GM18868 (cell line): ENCODE measurements at regions not wholly inside any gene's neighbourhood (a gene's known extent, or its start where the extent isn't known, plus 50 kb on each side); places are given as distances from the start of the nearest gene placed in this dataset.
"Not testable (repeated sequence)": the region's sequence is repeated elsewhere in the genome, so short reads cannot be mapped to it uniquely, and the experiment has no call there.

Source experiments
- ATAC-seq: cut with Tn5 transposase; IDR thresholded peaks from one replicate; pipeline ENCODE4 v1.9.1; 2021; ENCODE audit warnings: mild to moderate bottlenecking, moderate library complexity; ENCODE audit not compliant: unreplicated experiment

DNA sequence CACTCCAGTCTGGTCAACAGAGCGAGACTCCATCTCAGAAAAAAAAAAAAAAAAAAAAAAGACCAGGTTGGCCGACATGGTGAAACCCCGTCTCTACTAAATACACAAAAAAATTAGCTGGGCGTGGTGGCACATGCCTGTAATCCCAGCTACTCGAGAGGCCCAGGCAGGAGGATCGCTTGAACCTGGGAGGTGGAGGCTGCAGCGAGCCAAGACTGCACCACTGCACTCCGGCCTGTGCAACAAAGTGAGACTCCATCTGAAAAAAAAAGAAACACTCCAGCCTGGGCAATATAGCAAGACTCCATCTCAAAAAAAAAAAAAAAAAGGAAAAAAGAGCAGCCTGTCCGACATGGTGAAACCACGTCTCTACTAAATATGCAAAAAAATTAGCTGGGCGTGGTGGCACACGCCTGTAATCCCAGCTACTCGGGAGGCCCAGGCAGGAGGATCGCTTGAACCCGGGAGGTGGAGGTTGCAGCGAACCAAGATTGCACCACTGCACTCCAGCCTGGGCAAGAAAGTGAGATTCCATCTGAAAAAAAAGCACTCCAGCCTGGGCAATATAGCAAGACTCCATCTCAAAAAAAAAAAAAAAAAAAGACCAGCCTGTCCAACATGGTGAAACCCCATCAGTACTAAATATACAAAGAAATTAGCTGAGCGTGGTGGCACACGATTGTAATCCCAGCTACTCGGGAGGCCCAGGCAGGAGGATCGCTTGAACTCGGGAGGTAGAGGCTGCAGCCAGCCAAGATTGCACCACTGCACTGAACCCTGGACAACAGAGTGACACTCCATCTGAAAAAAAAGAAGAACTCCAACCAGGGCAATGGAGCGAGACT lies 343.3 kb upstream of the PLGLB2 start:
- not testable (repeated sequence) for ATAC-seq

GRCh38 chr2:87405531-87406216 lies 342.2 kb upstream of the PLGLB2 start:
- not testable (repeated sequence) for ATAC-seq

- ATAC-seq, result not testable (repeated sequence)
These were observed 341.3 kb upstream of the PLGLB2 start for GRCh38 chr2:87406406-87407175.

- not testable (repeated sequence) for ATAC-seq
These were observed 338.3 kb upstream of the PLGLB2 start for GRCh38 chr2:87409601-87410000.

DNA sequence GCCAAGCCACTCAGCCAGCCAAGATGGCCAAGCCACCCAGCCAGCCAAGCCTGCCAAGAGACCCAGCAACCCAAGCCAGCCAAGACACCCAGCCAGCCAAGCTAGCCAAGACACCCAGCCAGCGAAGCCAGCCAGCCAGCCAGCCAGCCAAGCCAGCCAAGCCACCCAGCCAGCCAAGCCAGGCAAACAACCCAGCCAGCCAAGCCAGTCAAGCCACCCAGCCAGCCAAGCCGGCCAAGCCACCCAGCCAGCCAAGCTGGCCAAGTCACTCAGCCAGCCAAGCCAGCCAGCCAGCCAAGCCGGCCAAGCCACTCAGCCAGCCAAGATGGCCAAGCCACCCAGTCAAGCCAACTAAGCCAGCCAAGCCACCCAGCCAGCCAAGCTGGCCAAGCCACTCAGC lies 337.5 kb upstream of the PLGLB2 start:
- ATAC-seq, result not testable (repeated sequence)

DNA sequence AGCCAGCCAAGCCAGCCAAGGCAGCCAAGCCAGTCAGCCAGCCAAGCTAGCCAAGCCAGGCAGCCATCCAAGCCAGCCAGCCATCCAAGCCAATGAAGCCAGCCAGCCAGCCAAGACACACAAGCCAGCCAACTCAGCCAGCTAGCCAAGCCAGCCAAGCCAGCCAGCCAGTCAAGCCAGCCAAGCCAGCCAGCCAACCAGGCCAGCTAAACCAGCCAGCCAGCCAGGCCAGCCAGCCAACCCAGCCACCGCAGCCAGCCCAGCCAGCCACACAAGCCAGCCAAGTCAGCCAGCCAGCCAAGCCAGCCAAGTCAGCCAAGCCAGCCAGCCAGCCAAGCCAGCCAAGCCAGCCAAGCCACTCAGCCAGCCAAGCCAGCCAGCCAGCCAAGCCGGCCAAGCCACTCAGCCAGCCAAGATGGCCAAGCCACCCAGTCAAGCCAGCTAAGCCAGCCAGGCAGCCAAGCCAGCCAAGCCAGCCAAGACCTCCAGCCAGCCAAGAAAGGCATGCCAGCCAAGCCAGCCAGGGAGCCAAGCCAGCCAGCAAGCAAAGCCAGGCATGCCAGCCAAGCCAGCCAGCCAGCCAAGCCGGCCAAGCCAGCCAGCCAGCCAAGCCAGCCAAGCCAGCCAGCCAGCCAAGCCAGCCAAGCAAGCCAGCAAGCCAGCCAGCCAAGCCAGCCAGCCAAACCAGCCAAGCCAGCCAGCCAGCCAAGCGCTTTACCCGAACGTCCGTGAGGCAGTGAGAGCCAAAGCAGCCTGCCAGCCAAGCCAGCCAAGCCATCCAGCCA lies 335.7 kb upstream of the PLGLB2 start:
- not testable (repeated sequence) for ATAC-seq

DNA sequence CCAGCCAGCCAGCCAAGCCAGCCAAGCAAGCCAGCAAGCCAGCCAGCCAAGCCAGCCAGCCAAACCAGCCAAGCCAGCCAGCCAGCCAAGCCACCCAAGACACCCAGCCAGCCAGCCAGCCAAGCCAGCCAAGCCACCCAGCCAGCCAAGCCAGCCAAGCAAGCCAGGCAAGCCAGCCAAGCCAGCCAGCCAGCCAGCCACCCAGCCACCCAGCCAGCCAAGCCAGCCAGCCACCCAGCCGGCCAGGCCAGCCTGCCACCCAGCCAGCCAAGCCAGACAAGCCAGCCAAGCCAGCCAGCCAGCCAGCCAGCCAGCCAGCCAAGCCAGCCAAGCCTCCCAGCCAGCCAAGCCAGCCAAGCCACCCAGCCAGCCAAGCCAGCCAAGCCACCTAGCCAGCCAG lies 333.6 kb upstream of the PLGLB2 start:
- ATAC-seq, result not testable (repeated sequence)

DNA sequence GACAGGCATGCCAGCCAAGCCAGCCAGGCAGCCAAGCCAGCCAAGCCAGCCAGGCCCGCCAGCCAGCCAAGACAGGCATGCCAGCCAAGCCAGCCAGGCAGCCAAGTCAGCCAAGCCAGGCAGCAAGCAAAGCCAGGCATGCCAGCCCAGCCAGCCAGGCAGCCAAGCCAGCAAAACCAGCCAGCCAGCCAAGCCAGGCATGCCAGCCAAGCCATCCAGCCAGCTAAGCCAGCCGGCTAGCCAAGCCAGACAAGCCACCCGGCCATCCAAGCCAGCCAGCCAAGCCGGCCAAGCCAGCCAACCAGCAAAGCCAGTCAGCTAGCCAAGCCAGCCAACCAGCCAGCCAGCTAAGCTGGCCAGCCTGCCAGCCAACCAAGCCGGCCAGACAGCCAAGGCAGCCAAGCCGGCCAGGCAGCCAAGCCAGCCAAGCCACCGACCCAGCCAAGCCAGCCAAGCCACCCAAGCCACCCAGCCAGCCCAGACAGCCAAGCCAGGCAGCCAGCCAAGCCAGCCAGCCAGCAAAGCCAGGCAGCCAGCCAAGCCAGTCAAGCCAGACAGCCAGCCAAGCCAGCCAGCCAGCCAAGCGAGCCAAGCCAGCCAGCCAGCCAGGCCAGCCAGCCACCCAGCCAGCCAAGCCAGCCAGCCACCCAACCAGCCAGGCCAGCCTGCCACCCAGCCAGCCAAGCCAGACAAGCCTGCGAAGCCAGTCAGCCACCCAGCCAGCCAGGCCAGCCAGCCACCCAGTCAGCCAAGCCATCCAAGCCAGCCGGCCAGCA lies 332.9 kb upstream of the PLGLB2 start:
- not testable (repeated sequence) for ATAC-seq

- not testable (repeated sequence) for ATAC-seq
These were observed 332.2 kb upstream of the PLGLB2 start for GRCh38 chr2:87415586-87416265.

- not testable (repeated sequence) for ATAC-seq
These were observed 331.7 kb upstream of the PLGLB2 start for GRCh38 chr2:87416266-87416592.

DNA sequence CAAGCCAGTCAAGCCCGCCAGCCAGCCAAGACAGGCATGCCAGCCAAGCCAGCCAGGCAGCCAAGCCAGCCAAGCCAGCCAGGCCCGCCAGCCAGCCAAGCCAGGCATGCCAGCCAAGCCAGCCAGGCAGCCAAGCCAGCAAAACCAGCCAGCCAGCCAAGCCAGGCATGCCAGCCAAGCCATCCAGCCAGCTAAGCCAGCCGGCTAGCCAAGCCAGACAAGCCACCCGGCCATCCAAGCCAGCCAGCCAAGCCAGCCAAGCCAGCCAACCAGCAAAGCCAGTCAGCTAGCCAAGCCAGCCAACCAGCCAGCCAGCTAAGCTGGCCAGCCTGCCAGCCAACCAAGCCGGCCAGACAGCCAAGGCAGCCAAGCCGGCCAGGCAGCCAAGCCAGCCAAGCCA lies 330.7 kb upstream of the PLGLB2 start:
- ATAC-seq, result not testable (repeated sequence)

DNA sequence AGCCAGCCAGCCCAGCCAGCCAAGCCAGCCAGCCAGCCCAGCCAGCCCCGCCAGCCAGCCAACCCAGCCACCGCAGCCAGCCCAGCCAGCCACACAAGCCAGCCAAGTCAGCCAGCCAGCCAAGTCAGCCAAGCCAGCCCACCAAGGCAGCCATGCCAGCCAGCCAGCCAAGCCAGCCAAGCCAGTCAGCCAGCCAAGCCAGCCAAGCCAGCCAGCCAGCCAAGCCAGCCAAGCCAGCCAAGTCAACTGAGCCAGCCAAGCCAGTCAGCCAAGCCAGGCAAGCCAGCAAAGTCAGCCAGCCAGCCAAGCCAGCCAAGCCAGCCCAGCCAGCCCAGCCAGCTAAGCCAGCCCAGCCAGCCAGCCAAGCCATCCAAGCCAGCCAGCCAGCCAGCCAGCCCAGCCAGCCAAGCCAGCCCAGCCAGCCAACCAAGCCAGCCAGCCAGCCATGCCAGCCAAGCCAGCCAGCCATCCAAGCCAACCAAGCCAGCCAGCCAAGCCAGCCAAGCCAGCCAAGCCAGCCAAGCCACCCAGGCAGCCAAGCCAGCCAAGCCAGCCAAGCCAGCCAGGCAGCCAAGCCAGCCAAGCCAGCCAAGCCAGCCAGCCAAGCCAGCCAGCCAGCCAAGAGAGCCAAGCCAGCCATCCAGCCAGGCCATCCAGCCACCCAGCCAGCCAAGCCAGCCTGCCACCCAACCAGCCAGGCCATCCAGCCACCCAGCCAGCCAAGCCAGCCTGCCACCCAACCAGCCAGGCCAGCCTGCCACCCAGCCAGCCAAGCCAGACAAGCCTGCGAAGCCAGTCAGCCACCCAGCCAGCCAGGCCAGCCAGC lies 329.9 kb upstream of the PLGLB2 start:
- not testable (repeated sequence) for ATAC-seq

DNA sequence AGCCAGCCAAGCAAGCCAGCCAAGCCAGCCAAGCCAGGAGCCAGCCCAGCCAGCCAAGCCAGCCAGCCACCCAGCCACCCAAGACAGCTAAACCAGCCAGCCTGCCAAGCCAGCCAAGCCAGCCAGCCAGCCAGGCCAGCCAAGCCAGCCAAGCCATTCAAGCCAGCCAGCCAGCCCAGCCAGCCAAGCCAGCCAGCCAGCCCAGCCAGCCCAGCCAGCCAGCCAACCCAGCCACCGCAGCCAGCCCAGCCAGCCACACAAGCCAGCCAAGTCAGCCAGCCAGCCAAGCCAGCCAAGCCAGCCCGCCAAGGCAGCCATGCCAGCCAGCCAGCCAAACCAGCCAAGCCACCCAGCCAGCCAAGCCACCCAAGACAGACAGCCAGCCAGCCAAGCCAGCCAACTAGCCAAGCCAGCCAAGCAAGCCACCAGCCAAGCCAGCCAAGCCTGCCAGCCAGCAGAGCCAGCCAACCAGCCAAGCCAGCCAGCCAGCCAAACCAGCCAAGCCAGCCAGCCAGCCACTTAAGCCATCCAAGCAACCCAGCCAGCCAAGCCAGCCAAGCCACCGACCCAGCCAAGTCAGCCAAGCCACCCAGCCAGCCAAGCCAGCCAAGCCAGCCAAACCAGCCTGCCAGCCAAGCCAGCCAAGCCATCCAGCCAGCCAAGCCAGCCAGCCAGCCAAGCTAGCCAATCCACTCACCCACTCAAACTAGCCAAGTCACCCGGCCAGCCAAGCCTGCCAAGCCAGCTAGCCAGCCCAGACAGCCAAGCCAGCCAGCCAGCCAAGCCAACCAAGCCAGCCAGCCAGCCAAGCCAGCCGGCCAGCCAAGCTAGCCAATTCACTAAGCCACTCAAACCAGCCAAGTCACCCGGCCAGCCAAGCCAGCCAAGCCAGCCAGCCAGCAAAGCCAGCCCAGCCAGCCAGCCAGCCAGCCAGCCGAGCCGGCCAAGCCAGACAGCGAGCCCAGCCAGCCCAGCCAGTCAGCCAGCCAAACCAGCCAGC lies 328.8 kb upstream of the PLGLB2 start:
- ATAC-seq, result not testable (repeated sequence)

DNA sequence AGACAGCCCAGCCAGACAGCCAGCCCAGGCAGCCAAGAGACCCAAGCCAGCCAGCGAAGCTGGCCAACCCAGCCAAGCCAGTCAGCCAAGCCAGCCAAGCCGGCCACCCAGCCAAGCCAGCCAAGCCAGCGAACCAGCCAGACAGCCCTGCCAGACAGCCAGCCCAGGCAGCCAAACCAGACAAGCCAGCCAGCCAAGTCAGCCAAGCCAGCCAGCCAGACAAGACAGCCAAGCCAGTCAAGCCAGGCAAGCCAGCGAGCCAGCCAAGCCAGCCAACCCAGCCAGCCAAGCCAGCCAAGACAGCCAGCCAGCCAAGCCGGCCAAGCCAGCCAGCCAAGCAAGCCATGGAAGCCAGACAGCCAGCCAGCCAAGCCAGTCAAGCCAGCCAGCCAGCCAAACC lies 327.9 kb upstream of the PLGLB2 start:
- not testable (repeated sequence) for ATAC-seq

DNA sequence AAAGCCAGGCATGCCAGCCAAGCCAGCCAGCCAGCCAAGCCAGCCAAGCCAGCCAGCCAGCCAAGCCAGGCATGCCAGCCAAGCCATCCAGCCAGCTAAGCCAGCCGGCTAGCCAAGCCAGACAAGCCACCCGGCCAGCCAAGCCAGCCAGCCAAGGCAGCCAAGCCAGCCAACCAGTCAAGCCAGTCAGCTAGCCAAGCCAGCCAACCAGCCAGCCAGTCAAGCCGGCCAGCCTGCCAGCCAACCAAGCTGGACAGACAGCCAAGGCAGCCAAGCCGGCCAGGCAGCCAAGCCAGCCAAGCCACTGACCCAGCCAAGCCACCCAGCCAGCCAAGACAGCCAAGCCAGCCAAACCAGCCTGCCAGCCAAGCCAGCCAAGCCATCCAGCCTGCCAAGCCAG lies 326.9 kb upstream of the PLGLB2 start:
- ATAC-seq, result not testable (repeated sequence)

DNA sequence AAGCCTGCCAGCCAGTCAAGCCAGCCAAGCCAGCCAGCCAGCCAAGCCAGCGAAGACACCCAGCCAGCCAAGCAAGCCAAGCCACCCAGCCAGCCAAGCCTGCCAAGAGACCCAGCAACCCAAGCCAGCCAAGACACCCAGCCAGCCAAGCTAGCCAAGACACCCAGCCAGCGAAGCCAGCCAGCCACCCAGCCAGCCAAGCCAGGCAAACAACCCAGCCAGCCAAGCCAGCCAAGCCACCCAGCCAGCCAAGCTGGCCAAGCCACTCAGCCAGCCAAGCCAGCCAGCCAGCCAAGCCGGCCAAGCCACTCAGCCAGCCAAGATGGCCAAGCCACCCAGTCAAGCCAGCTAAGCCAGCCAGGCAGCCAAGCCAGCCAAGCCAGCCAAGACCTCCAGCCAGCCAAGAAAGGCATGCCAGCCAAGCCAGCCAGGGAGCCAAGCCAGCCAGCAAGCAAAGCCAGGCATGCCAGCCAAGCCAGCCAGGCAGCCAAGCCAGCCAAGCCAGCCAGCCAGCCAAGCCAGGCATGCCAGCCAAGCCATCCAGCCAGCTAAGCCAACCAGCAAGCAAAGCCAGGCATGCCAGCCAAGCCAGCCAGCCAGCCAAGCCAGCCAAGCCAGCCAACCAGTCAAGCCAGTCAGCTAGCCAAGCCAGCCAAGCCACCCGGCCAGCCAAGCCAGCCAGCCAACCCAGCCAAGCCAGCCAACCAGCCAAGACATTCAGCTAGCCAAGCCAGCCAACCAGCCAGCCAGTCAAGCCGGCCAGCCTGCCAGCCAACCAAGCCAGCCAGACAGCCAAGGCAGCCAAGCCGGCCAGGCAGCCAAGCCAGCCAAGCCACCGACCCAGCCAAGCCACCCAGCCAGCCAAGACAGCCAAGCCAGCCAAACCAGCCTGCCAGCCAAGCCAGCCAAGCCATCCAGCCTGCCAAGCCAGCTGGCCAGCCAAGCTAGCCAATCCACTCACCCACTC lies 323.8 kb upstream of the PLGLB2 start:
- not testable (repeated sequence) for ATAC-seq
